Stimulated activated naive CD8-positive, alpha-beta T cell treated with anti-CD3 and anti-CD28 coated beads, Interleukin-15, Interleukin-2, amounts not matched to agents 100 U/mL and 50 U/mL, for 24 hours (primary cell): ENCODE measurements at regions not wholly inside any gene's neighbourhood (a gene's known extent, or its start where the extent isn't known, plus 50 kb on each side); places are given as distances from the start of the nearest gene placed in this dataset.

Source experiments
- ATAC-seq: fragments of 150-1000 bp; cut with Tn5 transposase; one replicate; pipeline ENCODE4 v1.10.0; 2021
- DNase-seq: peaks from one replicate; pipeline ENCODE4 v3.0.0; 2021

- DNase-seq (no peak), ATAC-seq (no peak)
Observed at GRCh38 chr22:48793949-48794348, 1033.7 kb downstream of the BRD1 start.

- no peak for DNase-seq
- no peak for ATAC-seq
Observed at GRCh38 chr22:48786679-48786996, 1041.0 kb downstream of the BRD1 start.

- DNase-seq, result no peak
- no peak for ATAC-seq
Observed at GRCh38 chr22:48785792-48786678, 1041.6 kb downstream of the BRD1 start.

- DNase-seq (no peak), ATAC-seq (no peak)
Observed at GRCh38 chr22:48784701-48785503, 1042.8 kb downstream of the BRD1 start.

- no peak for DNase-seq
- ATAC-seq, result no peak
Observed at GRCh38 chr22:48783821-48784266, 1043.8 kb downstream of the BRD1 start.

GRCh38 chr22:48782811-48783511 lies 1044.7 kb downstream of the BRD1 start:
- ATAC-seq (no peak), DNase-seq (peak; percentile 5)

- no peak for ATAC-seq
Observed at GRCh38 chr22:48782326-48782725, 1045.3 kb downstream of the BRD1 start.

GRCh38 chr22:48781868-48782267 lies 1045.8 kb downstream of the BRD1 start:
- no peak for DNase-seq
- no peak for ATAC-seq

More at GRCh38 chr22:48782326-48782725, 1045.3 kb downstream of the BRD1 start:
- DNase-seq, result no peak

- DNase-seq, result no peak
- no peak for ATAC-seq
Observed at GRCh38 chr22:48781391-48781790, 1046.3 kb downstream of the BRD1 start.

GRCh38 chr22:48780597-48781277 lies 1046.9 kb downstream of the BRD1 start:
- ATAC-seq (no peak), DNase-seq (no peak)

GRCh38 chr22:48779661-48780596 lies 1047.7 kb downstream of the BRD1 start:
- DNase-seq (no peak), ATAC-seq (no peak)

- DNase-seq, result no peak
- ATAC-seq, result no peak
Observed at GRCh38 chr22:48779211-48779643, 1048.4 kb downstream of the BRD1 start.

- no peak for ATAC-seq
- no peak for DNase-seq
Observed at GRCh38 chr22:48778308-48779195, 1049.1 kb downstream of the BRD1 start.

GRCh38 chr22:48772286-48772907 lies 1055.3 kb downstream of the BRD1 start:
- ATAC-seq (no peak), DNase-seq (no peak)

GRCh38 chr22:48765595-48765994 lies 1062.1 kb downstream of the BRD1 start:
- DNase-seq (no peak), ATAC-seq (no peak)

- DNase-seq, result no peak
- ATAC-seq, result no peak
Observed at GRCh38 chr22:48761546-48761945, 1066.1 kb downstream of the BRD1 start.

GRCh38 chr22:48760481-48761390 lies 1066.9 kb downstream of the BRD1 start:
- ATAC-seq (no peak), DNase-seq (no peak)
